GM18951 (cell line): ENCODE measurements at regions not wholly inside any gene's neighbourhood (a gene's known extent, or its start where the extent isn't known, plus 50 kb on each side); places are given as distances from the start of the nearest gene placed in this dataset.

Experiments
- POLR2A ChIP-seq: IDR thresholded peaks from 4 replicates; pipeline ENCODE4 v1.6.1; 2011; ENCODE audit warnings: mild to moderate bottlenecking; ENCODE audit not compliant: insufficient read length, insufficient read depth; ENCODE audit errors: extremely low read depth
- in situ Hi-C: fragments of 300-500 bp; cut with MboI; formaldehyde crosslinking; loops from one replicate; pipeline ENCODE4 v1.12.0; 2022; ENCODE audit warnings: low sequenced_read_pairs, mixed read lengths, inconsistent platforms; ENCODE audit not compliant: unreplicated experiment

- no peak for TF ChIP-seq POLR2A
- in situ Hi-C loops, result loop anchor here (25.0 kb wide), 1 partner anchor 587 kb away; no protein-coding TSS in a partner anchor
These were observed 207.4 kb downstream of the ARL6IP6 start for GRCh38 chr2:152925547-152926448.

- in situ Hi-C loops, result loop anchor here (25.0 kb wide), 1 partner anchor 588 kb away; no protein-coding TSS in a partner anchor
- no peak for TF ChIP-seq POLR2A
These were observed 206.3 kb downstream of the ARL6IP6 start for GRCh38 chr2:152924722-152925121.

GRCh38 chr2:152924219-152924618 lies 205.8 kb downstream of the ARL6IP6 start:
- no peak for TF ChIP-seq POLR2A
- in situ Hi-C loops, result no loop called here

GRCh38 chr2:152920846-152921245 lies 202.4 kb downstream of the ARL6IP6 start:
- no peak for TF ChIP-seq POLR2A
- in situ Hi-C loops, result no loop called here

GRCh38 chr2:152910970-152911369 lies 192.6 kb downstream of the ARL6IP6 start:
- in situ Hi-C loops, result no loop called here
- no peak for TF ChIP-seq POLR2A

- in situ Hi-C loops, result no loop called here
- TF ChIP-seq POLR2A, result no peak
These were observed 188.6 kb downstream of the ARL6IP6 start for GRCh38 chr2:152907046-152907445.

- in situ Hi-C loops, result no loop called here
- no peak for TF ChIP-seq POLR2A
These were observed 175.6 kb downstream of the ARL6IP6 start for GRCh38 chr2:152894051-152894450.

GRCh38 chr2:152890736-152891135 lies 172.3 kb downstream of the ARL6IP6 start:
- TF ChIP-seq POLR2A, result no peak
- in situ Hi-C loops, result no loop called here

- in situ Hi-C loops, result no loop called here
- no peak for TF ChIP-seq POLR2A
These were observed 165.6 kb downstream of the ARL6IP6 start for GRCh38 chr2:152883951-152884487.

GRCh38 chr2:152881527-152881926 lies 163.1 kb downstream of the ARL6IP6 start:
- in situ Hi-C loops, result no loop called here

GRCh38 chr2:152879275-152879674 lies 160.9 kb downstream of the ARL6IP6 start:
- in situ Hi-C loops, result no loop called here

More at GRCh38 chr2:152881527-152881926, 163.1 kb downstream of the ARL6IP6 start:
- no peak for TF ChIP-seq POLR2A

GRCh38 chr2:152875701-152876695 lies 157.6 kb downstream of the ARL6IP6 start:
- in situ Hi-C loops, result no loop called here
- TF ChIP-seq POLR2A, result no peak

More at GRCh38 chr2:152879275-152879674, 160.9 kb downstream of the ARL6IP6 start:
- TF ChIP-seq POLR2A, result no peak

- no peak for TF ChIP-seq POLR2A
- in situ Hi-C loops, result no loop called here
These were observed 156.5 kb downstream of the ARL6IP6 start for GRCh38 chr2:152874955-152875354.
